ELR (cell line): ENCODE measurements at regions not wholly inside any gene's neighbourhood (a gene's known extent, or its start where the extent isn't known, plus 50 kb on each side); places are given as distances from the start of the nearest gene placed in this dataset.

Experiments used
- DNase-seq: peaks from one replicate; pipeline ENCODE4 v3.0.0-alpha.2; 2015; ENCODE audit warnings: low read depth

GRCh38 chr11:45062974-45063635 lies 83.3 kb upstream of the PRDM11 start:
- DNase-seq = no peak

- no peak for DNase-seq
These were observed 82.8 kb upstream of the PRDM11 start for GRCh38 chr11:45063669-45064068.

- DNase-seq = no peak
These were observed 78.5 kb upstream of the PRDM11 start for GRCh38 chr11:45067966-45068365.

- no peak for DNase-seq
These were observed 75.2 kb upstream of the PRDM11 start for GRCh38 chr11:45071232-45071631.

- no peak for DNase-seq
These were observed 72.7 kb upstream of the PRDM11 start for GRCh38 chr11:45073685-45074141.

GRCh38 chr11:45075519-45075918 lies 70.9 kb upstream of the PRDM11 start:
- no peak for DNase-seq

- DNase-seq = no peak
These were observed 70.5 kb upstream of the PRDM11 start for GRCh38 chr11:45075952-45076351.

GRCh38 chr11:45076761-45077160 lies 69.7 kb upstream of the PRDM11 start:
- peak; percentile 6 for DNase-seq

GRCh38 chr11:45078236-45079074 lies 68.0 kb upstream of the PRDM11 start:
- no peak for DNase-seq

GRCh38 chr11:45079075-45079444 lies 67.4 kb upstream of the PRDM11 start:
- DNase-seq = no peak

GRCh38 chr11:45079567-45079942 lies 66.9 kb upstream of the PRDM11 start:
- DNase-seq = no peak

- DNase-seq = no peak
These were observed 66.3 kb upstream of the PRDM11 start for GRCh38 chr11:45079943-45080719.

- DNase-seq = no peak
These were observed 63.5 kb upstream of the PRDM11 start for GRCh38 chr11:45082744-45083543.

- no peak for DNase-seq
These were observed 62.8 kb upstream of the PRDM11 start for GRCh38 chr11:45083544-45084087.

GRCh38 chr11:45085646-45086501 lies 60.6 kb upstream of the PRDM11 start:
- DNase-seq = no peak

- no peak for DNase-seq
These were observed 59.9 kb upstream of the PRDM11 start for GRCh38 chr11:45086526-45086925.

GRCh38 chr11:45087086-45087899 lies 59.1 kb upstream of the PRDM11 start:
- DNase-seq = no peak

GRCh38 chr11:45087900-45088160 lies 58.6 kb upstream of the PRDM11 start:
- DNase-seq = no peak

GRCh38 chr11:45089251-45089650 lies 57.2 kb upstream of the PRDM11 start:
- peak; percentile 59 for DNase-seq
